H54 (cell line): ENCODE measurements at regions not wholly inside any gene's neighbourhood (a gene's known extent, or its start where the extent isn't known, plus 50 kb on each side); places are given as distances from the start of the nearest gene placed in this dataset.

Experiments used
- DNase-seq: peaks from one replicate; pipeline ENCODE4 v3.0.0; 2011; ENCODE audit warnings: low spot score, mixed read lengths; ENCODE audit not compliant: insufficient read length
- FAIRE-seq: peaks from 3 replicates; lab custom pipeline; 2011; peaks lifted over from hg19 to GRCh38; lab: Jason Lieb, UNC
- POLR2A ChIP-seq: IDR thresholded peaks from 2 replicates; pipeline ENCODE4 v1.6.1; 2011; ENCODE audit warnings: low read depth, mild to moderate bottlenecking, low read length

GRCh38 chr18:39761273-39761672 lies 2193.8 kb upstream of the PIK3C3 start:
- FAIRE-seq (no peak), DNase-seq (no peak)
- TF ChIP-seq POLR2A, result no peak

- no peak for DNase-seq
- no peak for FAIRE-seq
- no peak for TF ChIP-seq POLR2A
These were observed 2194.3 kb upstream of the CELF4 start for GRCh38 chr18:39759926-39760325.

- TF ChIP-seq POLR2A, result no peak
- DNase-seq (no peak), FAIRE-seq (no peak)
These were observed 2187.6 kb upstream of the CELF4 start for GRCh38 chr18:39753178-39753577.

GRCh38 chr18:39752351-39752750 lies 2186.8 kb upstream of the CELF4 start:
- FAIRE-seq, result no peak
- no peak for TF ChIP-seq POLR2A
- DNase-seq, result no peak

- no peak for FAIRE-seq
- no peak for TF ChIP-seq POLR2A
- no peak for DNase-seq
These were observed 2186.3 kb upstream of the CELF4 start for GRCh38 chr18:39751921-39752320.

- TF ChIP-seq POLR2A, result no peak
- no peak for DNase-seq
- no peak for FAIRE-seq
These were observed 2185.6 kb upstream of the CELF4 start for GRCh38 chr18:39751161-39751560.

- FAIRE-seq (no peak), DNase-seq (no peak)
- TF ChIP-seq POLR2A, result no peak
These were observed 2183.6 kb upstream of the CELF4 start for GRCh38 chr18:39749154-39749553.

- FAIRE-seq (no peak), DNase-seq (no peak)
- TF ChIP-seq POLR2A, result no peak
These were observed 2183.1 kb upstream of the CELF4 start for GRCh38 chr18:39748727-39749126.

- FAIRE-seq (no peak), DNase-seq (no peak)
- no peak for TF ChIP-seq POLR2A
These were observed 2180.6 kb upstream of the CELF4 start for GRCh38 chr18:39746201-39746600.

GRCh38 chr18:39743463-39743862 lies 2177.9 kb upstream of the CELF4 start:
- no peak for DNase-seq
- no peak for FAIRE-seq
- TF ChIP-seq POLR2A, result no peak

GRCh38 chr18:39741755-39742466 lies 2176.3 kb upstream of the CELF4 start:
- no peak for FAIRE-seq
- no peak for DNase-seq
- no peak for TF ChIP-seq POLR2A

- FAIRE-seq, result no peak
- DNase-seq, result no peak
- TF ChIP-seq POLR2A, result no peak
These were observed 2172.3 kb upstream of the CELF4 start for GRCh38 chr18:39737869-39738268.

GRCh38 chr18:39732918-39733317 lies 2167.3 kb upstream of the CELF4 start:
- TF ChIP-seq POLR2A, result no peak
- DNase-seq (no peak), FAIRE-seq (no peak)

- TF ChIP-seq POLR2A, result no peak
- FAIRE-seq (no peak), DNase-seq (no peak)
These were observed 2165.0 kb upstream of the CELF4 start for GRCh38 chr18:39730606-39731005.

GRCh38 chr18:39724652-39725051 lies 2159.1 kb upstream of the CELF4 start:
- DNase-seq, result no peak
- no peak for FAIRE-seq
- TF ChIP-seq POLR2A, result no peak
